A549 (cell line): ENCODE measurements at regions not wholly inside any gene's neighbourhood (a gene's known extent, or its start where the extent isn't known, plus 50 kb on each side); places are given as distances from the start of the nearest gene placed in this dataset.

Experiments used
- ATAC-seq, 2 experiments: fragments of 200-7000 bp in 1 of 2; fragments of >200 bp in 1 of 2; cut with Nextera tagmentation in 1 of 2; cut with Tn5 transposase in 1 of 2; 3 replicates each; pipeline versions ENCODE4 v1.8.0 to v1.9.1; 2018 to 2020; ENCODE audit warnings: mild to moderate bottlenecking in 1 of 2, moderate library complexity in 1 of 2
- CTCF ChIA-PET: fragments of 300-600 bp; sonication (Branson Sonifier 250); formaldehyde crosslinking; extraction: SDS; loops from one replicate; lab custom pipeline; 2021; ENCODE audit warnings: antibody characterized with exemption, inconsistent platforms; lab: Yijun Ruan, JAX
- POLR2A ChIA-PET: fragments of 350-600 bp; formaldehyde crosslinking; extraction: SDS; loops from one replicate; lab custom pipeline; 2021; ENCODE audit warnings: antibody characterized with exemption, inconsistent platforms; lab: Yijun Ruan, JAX
- DNase-seq, 2 experiments: peaks; one replicate each; pipeline versions ENCODE4 v3.0.0 to v3.0.0-alpha.2; 2011 to 2016; ENCODE audit warnings: low read depth in 1 of 2, low spot score in 1 of 2
- FAIRE-seq: peaks from 2 replicates; lab custom pipeline; 2011; peaks lifted over from hg19 to GRCh38; lab: Jason Lieb, UNC
- H3K27ac ChIP-seq, 2 experiments: fragments of >200 bp; sonication (Bioruptor Twin); formaldehyde crosslinking; 3 replicates each; pipeline ENCODE4 v1.5.1; 2016 to 2017
- H3K4me1 ChIP-seq: fragments of >200 bp; sonication (Bioruptor Twin); formaldehyde crosslinking; 3 replicates; pipeline ENCODE4 v1.6.1; 2016
- H3K4me2 ChIP-seq: fragments of >200 bp; sonication (Bioruptor Twin); formaldehyde crosslinking; 3 replicates; pipeline ENCODE4 v1.6.1; 2016
- H3K4me3 ChIP-seq: fragments of >200 bp; sonication (Bioruptor Twin); formaldehyde crosslinking; 3 replicates; pipeline ENCODE4 v1.5.1; 2016
- H3K9me3 ChIP-seq: fragments of >200 bp; sonication (Bioruptor Twin); formaldehyde crosslinking; 3 replicates; pipeline ENCODE4 v1.6.1; 2016
- CBX2 ChIP-seq: fragments of 200-600 bp; sonication (generic); IDR thresholded peaks from 2 replicates; pipeline ENCODE4 v1.6.1; 2016; ENCODE audit warnings: low read depth, mild to moderate bottlenecking, borderline replicate concordance
- CHD4 ChIP-seq: fragments of 200-600 bp; sonication (generic); IDR thresholded peaks from 2 replicates; pipeline ENCODE4 v1.6.1; 2016; ENCODE audit warnings: antibody characterized with exemption, mild to moderate bottlenecking, borderline replicate concordance
- FOSB ChIP-seq: fragments of 250-450 bp; sonication (Bioruptor Pico); IDR thresholded peaks from 2 replicates; pipeline ENCODE4 v1.5.0; 2020; ENCODE audit warnings: mild to moderate bottlenecking, moderate library complexity
- FOXS1 ChIP-seq: fragments of 250-450 bp; sonication (Bioruptor Pico); IDR thresholded peaks from 2 replicates; pipeline ENCODE4 v1.5.0; 2020; ENCODE audit warnings: mild to moderate bottlenecking, moderate library complexity
- JUNB ChIP-seq: fragments of >200 bp; sonication (Bioruptor Twin); formaldehyde crosslinking; IDR thresholded peaks from 2 replicates; pipeline ENCODE4 v1.6.1; 2016
- KDM1A ChIP-seq: fragments of 200-600 bp; sonication (generic); IDR thresholded peaks from 2 replicates; pipeline ENCODE4 v1.6.1; 2016; ENCODE audit warnings: low read depth, mild to moderate bottlenecking
- KDM5A ChIP-seq: fragments of 200-600 bp; sonication (generic); IDR thresholded peaks from 2 replicates; pipeline ENCODE4 v1.6.1; 2016; ENCODE audit warnings: antibody characterized with exemption, mild to moderate bottlenecking
- MYC ChIP-seq: IDR thresholded peaks from 2 replicates; pipeline ENCODE4 v1.6.1; 2012; ENCODE audit warnings: mild to moderate bottlenecking, inconsistent platforms, low read length, improper control_type of control experiment, borderline replicate concordance
- RNF2 ChIP-seq: fragments of 200-600 bp; sonication (generic); IDR thresholded peaks from 2 replicates; pipeline ENCODE4 v1.6.1; 2016; ENCODE audit warnings: low read depth, mild to moderate bottlenecking, antibody characterized with exemption, moderate library complexity, borderline replicate concordance
- SMC3 ChIP-seq: fragments of >200 bp; sonication (Bioruptor Twin); formaldehyde crosslinking; IDR thresholded peaks from 3 replicates; pipeline ENCODE4 v1.6.1; 2018; ENCODE audit warnings: inconsistent platforms
- ZC3H11A ChIP-seq: fragments of 450-650 bp; IDR thresholded peaks from 2 replicates; pipeline ENCODE4 v1.6.1; 2014; ENCODE audit warnings: antibody characterized with exemption, mild to moderate bottlenecking
- WGBS: methylation state at CpG from one replicate; pipeline ENCODE4 v1.1.6; 2017; ENCODE audit errors: missing lambda C conversion rate; 5-methylcytosine and 5-hydroxymethylcytosine counted together
- TF ChIP-seq, protein P1 (sequence below): fragments of 250-450 bp; sonication (Bioruptor Pico); IDR thresholded peaks from 2 replicates; pipeline ENCODE4 v1.5.0; 2021; ENCODE audit warnings: mild to moderate bottlenecking, moderate library complexity, borderline replicate concordance
- TF ChIP-seq, protein P2 (sequence below): IDR thresholded peaks from 2 replicates; pipeline ENCODE4 v1.6.1; 2012; ENCODE audit warnings: low read depth, borderline replicate concordance
- TF ChIP-seq, protein P3 (sequence below): fragments of >200 bp; sonication (Bioruptor Twin); formaldehyde crosslinking; IDR thresholded peaks from 2 replicates; pipeline ENCODE4 v1.6.1; 2016
- TF ChIP-seq, protein P4 (sequence below): fragments of 200-600 bp; sonication (generic); IDR thresholded peaks from 2 replicates; pipeline ENCODE4 v1.6.1; 2016; ENCODE audit warnings: antibody characterized with exemption, mild to moderate bottlenecking, moderate library complexity

DNA sequence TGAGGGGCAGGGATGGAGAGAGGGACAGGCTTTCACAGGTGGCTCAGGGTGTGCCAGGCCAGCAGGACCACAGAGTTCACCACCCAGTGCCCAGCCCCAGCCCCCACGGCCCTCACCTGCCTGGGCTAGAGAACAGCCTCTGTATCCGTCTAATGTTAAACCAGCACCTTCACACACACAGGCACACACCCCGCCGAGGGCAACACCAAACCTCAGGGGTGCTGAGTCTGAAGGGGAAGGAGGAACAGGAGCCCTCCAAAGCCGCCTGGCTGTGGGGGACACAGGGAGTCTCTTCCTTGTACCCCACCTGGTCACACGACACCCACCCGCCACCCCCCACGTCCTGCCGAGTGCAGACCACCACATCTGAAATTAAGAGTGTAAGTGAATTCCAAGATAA lies 205.8 kb upstream of the SALL3 start (continued):
- TF ChIP-seq, protein P1, sequence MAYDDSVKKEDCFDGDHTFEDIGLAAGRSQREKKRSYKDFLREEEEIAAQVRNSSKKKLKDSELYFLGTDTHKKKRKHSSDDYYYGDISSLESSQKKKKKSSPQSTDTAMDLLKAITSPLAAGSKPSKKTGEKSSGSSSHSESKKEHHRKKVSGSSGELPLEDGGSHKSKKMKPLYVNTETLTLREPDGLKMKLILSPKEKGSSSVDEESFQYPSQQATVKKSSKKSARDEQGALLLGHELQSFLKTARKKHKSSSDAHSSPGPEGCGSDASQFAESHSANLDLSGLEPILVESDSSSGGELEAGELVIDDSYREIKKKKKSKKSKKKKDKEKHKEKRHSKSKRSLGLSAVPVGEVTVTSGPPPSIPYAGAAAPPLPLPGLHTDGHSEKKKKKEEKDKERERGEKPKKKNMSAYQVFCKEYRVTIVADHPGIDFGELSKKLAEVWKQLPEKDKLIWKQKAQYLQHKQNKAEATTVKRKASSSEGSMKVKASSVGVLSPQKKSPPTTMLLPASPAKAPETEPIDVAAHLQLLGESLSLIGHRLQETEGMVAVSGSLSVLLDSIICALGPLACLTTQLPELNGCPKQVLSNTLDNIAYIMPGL (CRISPR knock-in tag) = no peak
- TF ChIP-seq, all 56 proteins: peak for 0

DNA sequence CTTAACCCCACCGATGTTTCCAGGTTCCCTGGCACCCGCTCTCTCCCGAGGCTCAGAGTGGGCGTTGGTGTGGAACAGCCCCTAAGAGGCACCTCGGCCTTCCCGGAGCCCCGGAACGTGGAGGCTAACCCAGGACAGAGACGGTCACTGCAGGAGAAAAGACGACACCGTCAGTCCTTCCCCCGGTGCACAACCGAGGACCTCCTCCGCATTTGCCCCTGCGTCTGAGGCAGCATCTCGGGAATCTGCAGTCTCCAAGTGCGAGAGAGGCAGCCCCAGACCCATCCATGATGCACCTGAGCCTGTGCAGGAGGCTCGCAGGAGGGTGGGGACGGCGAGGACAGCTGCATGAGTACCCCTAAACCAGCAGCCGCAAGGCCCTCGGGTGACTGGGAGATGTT lies 204.9 kb upstream of the SALL3 start:
- no peak for ATAC-seq

DNA sequence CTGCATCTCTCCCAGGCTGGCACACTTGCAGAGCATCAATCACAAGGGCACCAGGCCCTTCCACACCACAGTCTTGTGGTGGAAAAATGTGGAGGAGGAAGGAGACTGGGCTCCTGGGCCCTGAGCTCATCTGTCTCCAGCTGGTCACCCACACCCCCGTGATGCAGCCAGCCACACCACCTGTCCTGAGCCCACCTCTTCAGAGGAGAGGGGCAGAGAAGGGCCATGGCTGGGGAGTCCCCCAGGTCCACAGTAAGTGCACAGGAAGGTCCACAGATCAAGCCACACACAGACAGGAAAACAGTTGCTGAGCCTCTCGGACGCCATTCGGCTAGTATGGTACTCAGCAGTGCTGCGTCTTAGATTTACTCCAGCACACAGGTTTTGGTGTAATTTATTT lies 203.5 kb upstream of the SALL3 start:
- CTCF ChIA-PET = interaction anchor here (0.5 kb wide), 1 partner anchor 96 kb away, joined by 3 read pairs; no protein-coding TSS in a partner anchor

More for the DNA sequence above, 204.9 kb upstream of the SALL3 start:
- H3K4me3 ChIP-seq = no peak overlapping the region
- POLR2A ChIA-PET = no interaction called here
- TF ChIP-seq KDM1A (no peak), FOSB (CRISPR knock-in tag) (no peak), FOXS1 (CRISPR knock-in tag) (no peak)
- TF ChIP-seq, protein P2, sequence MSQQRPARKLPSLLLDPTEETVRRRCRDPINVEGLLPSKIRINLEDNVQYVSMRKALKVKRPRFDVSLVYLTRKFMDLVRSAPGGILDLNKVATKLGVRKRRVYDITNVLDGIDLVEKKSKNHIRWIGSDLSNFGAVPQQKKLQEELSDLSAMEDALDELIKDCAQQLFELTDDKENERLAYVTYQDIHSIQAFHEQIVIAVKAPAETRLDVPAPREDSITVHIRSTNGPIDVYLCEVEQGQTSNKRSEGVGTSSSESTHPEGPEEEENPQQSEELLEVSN = no peak
- 42% methylated on average over 8 of the region's 22 CpGs for WGBS
- no peak for FAIRE-seq
- no peak overlapping the region for H3K4me2 ChIP-seq
- no peaks in the 10 kb centered on the region for H3K9me3 ChIP-seq
- no peaks in the 10 kb centered on the region for H3K4me1 ChIP-seq
- CTCF ChIA-PET = no interaction called here
- no peak overlapping the region for H3K27ac ChIP-seq
- no peak for DNase-seq

DNA sequence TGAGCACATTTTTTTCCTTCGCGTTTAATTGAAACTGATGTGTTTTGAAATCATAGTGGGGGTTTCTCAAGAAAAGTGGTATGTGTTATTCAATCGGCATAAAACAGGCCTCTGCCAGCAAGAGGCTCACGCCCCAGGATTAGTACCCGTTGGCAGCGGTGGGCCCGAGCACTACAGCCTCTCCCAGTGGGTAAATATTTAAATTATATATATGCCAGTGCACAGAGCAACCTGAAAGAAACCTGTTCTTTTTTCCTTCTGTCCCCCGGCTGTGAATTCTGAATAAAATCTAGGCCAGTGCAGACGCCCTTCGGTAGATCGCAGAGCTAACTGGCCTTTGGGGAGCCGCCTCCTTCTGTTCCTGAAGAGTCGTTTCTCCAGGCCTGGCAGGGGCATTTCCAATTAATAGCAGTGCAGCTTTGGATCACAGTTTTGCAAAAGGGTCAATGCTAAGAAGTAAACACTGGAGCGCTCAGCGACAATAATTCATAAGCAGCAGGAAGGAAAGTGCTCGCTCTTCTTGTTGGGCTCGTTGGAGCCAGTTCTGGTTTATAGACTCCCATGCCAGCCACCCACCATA lies 202.8 kb upstream of the SALL3 start:
- TF ChIP-seq RNF2 (no peak), ZC3H11A (no peak), CHD4 (no peak)
- TF ChIP-seq, protein P3, sequence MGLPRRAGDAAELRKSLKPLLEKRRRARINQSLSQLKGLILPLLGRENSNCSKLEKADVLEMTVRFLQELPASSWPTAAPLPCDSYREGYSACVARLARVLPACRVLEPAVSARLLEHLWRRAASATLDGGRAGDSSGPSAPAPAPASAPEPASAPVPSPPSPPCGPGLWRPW = no peak

More for the DNA sequence above, 203.5 kb upstream of the SALL3 start:
- no peak for TF ChIP-seq KDM5A
- TF ChIP-seq SMC3 = no peak
- TF ChIP-seq, protein P4, sequence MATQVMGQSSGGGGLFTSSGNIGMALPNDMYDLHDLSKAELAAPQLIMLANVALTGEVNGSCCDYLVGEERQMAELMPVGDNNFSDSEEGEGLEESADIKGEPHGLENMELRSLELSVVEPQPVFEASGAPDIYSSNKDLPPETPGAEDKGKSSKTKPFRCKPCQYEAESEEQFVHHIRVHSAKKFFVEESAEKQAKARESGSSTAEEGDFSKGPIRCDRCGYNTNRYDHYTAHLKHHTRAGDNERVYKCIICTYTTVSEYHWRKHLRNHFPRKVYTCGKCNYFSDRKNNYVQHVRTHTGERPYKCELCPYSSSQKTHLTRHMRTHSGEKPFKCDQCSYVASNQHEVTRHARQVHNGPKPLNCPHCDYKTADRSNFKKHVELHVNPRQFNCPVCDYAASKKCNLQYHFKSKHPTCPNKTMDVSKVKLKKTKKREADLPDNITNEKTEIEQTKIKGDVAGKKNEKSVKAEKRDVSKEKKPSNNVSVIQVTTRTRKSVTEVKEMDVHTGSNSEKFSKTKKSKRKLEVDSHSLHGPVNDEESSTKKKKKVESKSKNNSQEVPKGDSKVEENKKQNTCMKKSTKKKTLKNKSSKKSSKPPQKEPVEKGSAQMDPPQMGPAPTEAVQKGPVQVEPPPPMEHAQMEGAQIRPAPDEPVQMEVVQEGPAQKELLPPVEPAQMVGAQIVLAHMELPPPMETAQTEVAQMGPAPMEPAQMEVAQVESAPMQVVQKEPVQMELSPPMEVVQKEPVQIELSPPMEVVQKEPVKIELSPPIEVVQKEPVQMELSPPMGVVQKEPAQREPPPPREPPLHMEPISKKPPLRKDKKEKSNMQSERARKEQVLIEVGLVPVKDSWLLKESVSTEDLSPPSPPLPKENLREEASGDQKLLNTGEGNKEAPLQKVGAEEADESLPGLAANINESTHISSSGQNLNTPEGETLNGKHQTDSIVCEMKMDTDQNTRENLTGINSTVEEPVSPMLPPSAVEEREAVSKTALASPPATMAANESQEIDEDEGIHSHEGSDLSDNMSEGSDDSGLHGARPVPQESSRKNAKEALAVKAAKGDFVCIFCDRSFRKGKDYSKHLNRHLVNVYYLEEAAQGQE = no peak
- TF ChIP-seq JUNB = no peak
- TF ChIP-seq, protein P3 = no peak
- no peak for TF ChIP-seq MYC
- TF ChIP-seq CBX2 = no peak
- H3K4me3 ChIP-seq = no peak overlapping the region
- POLR2A ChIA-PET = no interaction called here
- H3K4me1 ChIP-seq = no peaks in the 10 kb centered on the region
- H3K4me2 ChIP-seq = no peak overlapping the region
- no peak for ATAC-seq
- H3K9me3 ChIP-seq = no peaks in the 10 kb centered on the region
- no peak for FAIRE-seq
- 76% methylated on average over 4 of the region's 5 CpGs for WGBS
- DNase-seq = no peak
- no peak overlapping the region for H3K27ac ChIP-seq

More for the DNA sequence above, 202.8 kb upstream of the SALL3 start:
- no peaks in the 10 kb centered on the region for H3K4me1 ChIP-seq
- ATAC-seq (no peak), DNase-seq (no peak), FAIRE-seq (no peak)
- no peaks in the 10 kb centered on the region for H3K9me3 ChIP-seq
- H3K27ac ChIP-seq = no peak overlapping the region
- ChIA-PET POLR2A (no interaction called here), CTCF (interaction anchor here (0.5 kb wide), 1 partner anchor 96 kb away, joined by 3 read pairs; no protein-coding TSS in a partner anchor)
- no peak overlapping the region for H3K4me3 ChIP-seq
- WGBS = 59% methylated on average over 17 of the region's 17 CpGs
- H3K4me2 ChIP-seq = no peak overlapping the region
